NB4 (cell line): ENCODE measurements at regions not wholly inside any gene's neighbourhood (a gene's known extent, or its start where the extent isn't known, plus 50 kb on each side); places are given as distances from the start of the nearest gene placed in this dataset.

Source experiments
- DNase-seq: peaks from one replicate; pipeline ENCODE4 v3.0.0; 2010; ENCODE audit warnings: low read depth
- H3K4me3 ChIP-seq: one replicate; pipeline ENCODE4 v1.5.1; 2011; ENCODE audit warnings: mild to moderate bottlenecking, low read depth, low read length, moderate library complexity
- MYC ChIP-seq: IDR thresholded peaks from 2 replicates; pipeline ENCODE4 v1.6.1; 2011; ENCODE audit warnings: low read depth, low read length
- POLR2A ChIP-seq: IDR thresholded peaks from 2 replicates; pipeline ENCODE4 v1.6.1; 2011; ENCODE audit warnings: mild to moderate bottlenecking; ENCODE audit not compliant: insufficient read length; ENCODE audit errors: extremely low read depth
- TF ChIP-seq, protein P1 (sequence below): IDR thresholded peaks from one replicate; pipeline ENCODE4 v1.5.1; 2012; ENCODE audit warnings: low read depth, low read length
- TF ChIP-seq, protein P2 (sequence below): IDR thresholded peaks from 2 replicates; pipeline ENCODE4 v1.6.1; 2011; ENCODE audit warnings: low read depth, low read length

DNA sequence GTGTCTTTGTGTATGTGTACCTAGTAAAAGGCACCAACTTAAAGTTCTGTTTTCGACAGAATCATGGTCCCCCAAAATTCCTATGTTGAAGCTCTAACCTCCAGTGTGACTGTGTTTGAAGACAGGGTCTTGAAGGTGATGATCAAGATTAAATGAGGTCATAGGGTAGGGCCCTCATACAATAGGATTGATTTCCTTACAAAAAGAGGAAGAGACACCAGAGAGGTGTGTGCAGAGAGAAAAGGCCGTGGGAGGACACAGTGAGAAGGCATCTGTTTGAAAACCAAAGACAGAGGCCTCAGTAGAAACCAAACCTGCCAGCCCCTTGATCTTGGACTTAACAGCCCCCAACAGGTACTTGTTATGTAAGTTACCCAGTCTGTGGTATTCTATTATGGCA is 52.0 kb upstream of the CORO2B start:
- no peak overlapping the region for H3K4me3 ChIP-seq
- TF ChIP-seq, protein P1, sequence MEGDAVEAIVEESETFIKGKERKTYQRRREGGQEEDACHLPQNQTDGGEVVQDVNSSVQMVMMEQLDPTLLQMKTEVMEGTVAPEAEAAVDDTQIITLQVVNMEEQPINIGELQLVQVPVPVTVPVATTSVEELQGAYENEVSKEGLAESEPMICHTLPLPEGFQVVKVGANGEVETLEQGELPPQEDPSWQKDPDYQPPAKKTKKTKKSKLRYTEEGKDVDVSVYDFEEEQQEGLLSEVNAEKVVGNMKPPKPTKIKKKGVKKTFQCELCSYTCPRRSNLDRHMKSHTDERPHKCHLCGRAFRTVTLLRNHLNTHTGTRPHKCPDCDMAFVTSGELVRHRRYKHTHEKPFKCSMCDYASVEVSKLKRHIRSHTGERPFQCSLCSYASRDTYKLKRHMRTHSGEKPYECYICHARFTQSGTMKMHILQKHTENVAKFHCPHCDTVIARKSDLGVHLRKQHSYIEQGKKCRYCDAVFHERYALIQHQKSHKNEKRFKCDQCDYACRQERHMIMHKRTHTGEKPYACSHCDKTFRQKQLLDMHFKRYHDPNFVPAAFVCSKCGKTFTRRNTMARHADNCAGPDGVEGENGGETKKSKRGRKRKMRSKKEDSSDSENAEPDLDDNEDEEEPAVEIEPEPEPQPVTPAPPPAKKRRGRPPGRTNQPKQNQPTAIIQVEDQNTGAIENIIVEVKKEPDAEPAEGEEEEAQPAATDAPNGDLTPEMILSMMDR, result no peak
- TF ChIP-seq POLR2A, result no peak
- TF ChIP-seq, protein P2, sequence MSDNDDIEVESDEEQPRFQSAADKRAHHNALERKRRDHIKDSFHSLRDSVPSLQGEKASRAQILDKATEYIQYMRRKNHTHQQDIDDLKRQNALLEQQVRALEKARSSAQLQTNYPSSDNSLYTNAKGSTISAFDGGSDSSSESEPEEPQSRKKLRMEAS, result no peak
- DNase-seq, result peak; percentile 63

DNA sequence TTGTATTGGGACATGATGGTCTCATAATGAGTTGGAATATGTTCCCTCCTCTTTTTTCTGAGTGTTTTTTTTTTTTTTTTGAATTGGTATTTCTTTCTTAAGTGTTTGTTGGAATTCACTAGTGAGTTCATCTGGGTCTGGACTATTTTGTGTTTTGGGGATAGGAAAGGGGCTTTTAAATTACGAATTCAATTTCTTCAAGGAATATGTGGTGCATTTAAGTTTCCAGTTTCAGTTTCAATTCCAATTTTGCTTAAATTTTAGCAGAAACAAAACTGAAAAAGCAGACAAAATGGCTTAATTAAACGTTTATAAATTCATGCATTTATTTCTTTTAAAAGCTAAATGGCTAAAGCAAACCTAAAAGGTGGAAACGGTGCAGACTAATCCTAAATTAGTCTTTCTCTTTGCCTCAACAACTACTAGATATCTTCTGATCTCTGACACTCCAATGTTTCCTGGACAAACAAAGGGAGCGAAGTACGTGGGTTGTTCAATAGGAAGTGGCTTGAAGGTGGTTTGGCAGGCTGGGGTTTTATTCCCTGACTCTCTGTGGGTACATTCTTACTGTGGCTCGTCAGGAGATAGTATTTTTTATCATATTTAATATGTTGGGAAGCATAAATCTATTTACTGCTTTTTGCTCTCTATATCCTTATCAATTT is 50.0 kb upstream of the CORO2B start:
- H3K4me3 ChIP-seq, result no peak overlapping the region
- TF ChIP-seq, protein P1, result no peak
- no peak for TF ChIP-seq POLR2A
- TF ChIP-seq MYC, result no peak
- TF ChIP-seq, protein P2, result no peak
- DNase-seq, result peak; percentile 48
